DND-41 (cell line): ENCODE measurements at regions not wholly inside any gene's neighbourhood (a gene's known extent, or its start where the extent isn't known, plus 50 kb on each side); places are given as distances from the start of the nearest gene placed in this dataset.

Experiments used
- EZH2 ChIP-seq: IDR thresholded peaks from 3 replicates; pipeline ENCODE4 v1.6.1; 2012; ENCODE audit warnings: borderline replicate concordance, low read depth, mild to moderate bottlenecking, moderate library complexity, low read length, inconsistent platforms; ENCODE audit not compliant: severe bottlenecking
- TF ChIP-seq, protein P1 (sequence below): IDR thresholded peaks from 2 replicates; pipeline ENCODE4 v1.5.1; 2012; ENCODE audit warnings: borderline replicate concordance, low read length, moderate library complexity, mild to moderate bottlenecking; ENCODE audit not compliant: poor library complexity, severe bottlenecking; ENCODE audit errors: extremely low read depth

DNA sequence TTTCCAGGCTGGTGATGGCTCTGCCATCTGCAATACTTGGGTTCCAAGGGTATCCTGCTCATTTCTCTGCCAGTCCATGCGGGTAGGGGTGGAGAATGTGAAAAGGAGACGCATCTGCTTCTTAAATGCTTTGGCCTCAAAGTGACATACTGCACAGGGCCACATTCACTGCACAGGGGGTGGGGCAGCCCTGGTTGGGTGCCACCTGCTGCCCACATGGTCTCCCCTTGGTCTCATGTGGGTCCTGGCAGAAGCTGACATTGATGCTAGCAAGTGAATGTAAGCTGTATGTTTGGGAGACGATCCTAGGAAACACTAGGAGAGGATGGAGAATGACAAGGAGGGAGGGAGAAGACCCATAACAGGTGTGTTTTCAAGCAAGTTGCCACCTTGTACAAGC lies 140.9 kb downstream of the EDN3 start:
- no peak for TF ChIP-seq EZH2
- TF ChIP-seq, protein P1, sequence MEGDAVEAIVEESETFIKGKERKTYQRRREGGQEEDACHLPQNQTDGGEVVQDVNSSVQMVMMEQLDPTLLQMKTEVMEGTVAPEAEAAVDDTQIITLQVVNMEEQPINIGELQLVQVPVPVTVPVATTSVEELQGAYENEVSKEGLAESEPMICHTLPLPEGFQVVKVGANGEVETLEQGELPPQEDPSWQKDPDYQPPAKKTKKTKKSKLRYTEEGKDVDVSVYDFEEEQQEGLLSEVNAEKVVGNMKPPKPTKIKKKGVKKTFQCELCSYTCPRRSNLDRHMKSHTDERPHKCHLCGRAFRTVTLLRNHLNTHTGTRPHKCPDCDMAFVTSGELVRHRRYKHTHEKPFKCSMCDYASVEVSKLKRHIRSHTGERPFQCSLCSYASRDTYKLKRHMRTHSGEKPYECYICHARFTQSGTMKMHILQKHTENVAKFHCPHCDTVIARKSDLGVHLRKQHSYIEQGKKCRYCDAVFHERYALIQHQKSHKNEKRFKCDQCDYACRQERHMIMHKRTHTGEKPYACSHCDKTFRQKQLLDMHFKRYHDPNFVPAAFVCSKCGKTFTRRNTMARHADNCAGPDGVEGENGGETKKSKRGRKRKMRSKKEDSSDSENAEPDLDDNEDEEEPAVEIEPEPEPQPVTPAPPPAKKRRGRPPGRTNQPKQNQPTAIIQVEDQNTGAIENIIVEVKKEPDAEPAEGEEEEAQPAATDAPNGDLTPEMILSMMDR: no peak
